Peyer's patch (tissue), 4 donors: ENCODE measurements at regions not wholly inside any gene's neighbourhood (a gene's known extent, or its start where the extent isn't known, plus 50 kb on each side); places are given as distances from the start of the nearest gene placed in this dataset.

Experiments used
- POLR2A ChIP-seq, 2 donors: fragments of 450-650 bp; IDR thresholded peaks; one replicate each; pipeline ENCODE4 v1.5.1; 2017; ENCODE audit warnings: antibody characterized with exemption in 2 of 2, mild to moderate bottlenecking in 2 of 2, moderate library complexity in 2 of 2
- TF ChIP-seq, protein P1 (sequence below), 6 experiments: fragments of 450-650 bp in 4 of 6; fragments of 200-600 bp in 2 of 6; sonication (generic) in 1 of 6; IDR thresholded peaks; one replicate each; pipeline ENCODE4 v1.5.1; 2017 to 2019; ENCODE audit warnings: antibody characterized with exemption in 6 of 6, mild to moderate bottlenecking in 3 of 6, moderate library complexity in 1 of 6

DNA sequence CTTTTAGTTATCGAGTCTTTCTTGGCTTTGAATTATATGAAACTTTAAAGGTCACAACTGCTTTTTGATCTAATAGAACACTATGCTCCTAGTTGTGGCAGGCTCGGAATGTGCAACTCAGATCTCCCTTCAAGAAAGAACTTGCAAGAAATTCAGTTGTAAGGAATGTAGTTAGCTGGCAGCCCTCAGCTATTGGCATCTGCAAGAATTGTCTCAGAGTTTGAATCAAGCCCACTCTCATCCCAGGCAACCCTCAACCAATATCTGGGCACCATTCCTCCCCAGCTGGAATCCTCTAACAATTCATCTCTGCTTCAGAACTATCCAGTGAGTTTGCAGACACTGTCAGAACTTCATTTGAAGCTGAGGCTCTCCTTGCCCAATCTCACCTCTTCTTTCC is 447.2 kb downstream of the KIF2B start:
- TF ChIP-seq POLR2A (IDR thresholded peaks at IDR 0.05): no peak
- TF ChIP-seq, protein P1, sequence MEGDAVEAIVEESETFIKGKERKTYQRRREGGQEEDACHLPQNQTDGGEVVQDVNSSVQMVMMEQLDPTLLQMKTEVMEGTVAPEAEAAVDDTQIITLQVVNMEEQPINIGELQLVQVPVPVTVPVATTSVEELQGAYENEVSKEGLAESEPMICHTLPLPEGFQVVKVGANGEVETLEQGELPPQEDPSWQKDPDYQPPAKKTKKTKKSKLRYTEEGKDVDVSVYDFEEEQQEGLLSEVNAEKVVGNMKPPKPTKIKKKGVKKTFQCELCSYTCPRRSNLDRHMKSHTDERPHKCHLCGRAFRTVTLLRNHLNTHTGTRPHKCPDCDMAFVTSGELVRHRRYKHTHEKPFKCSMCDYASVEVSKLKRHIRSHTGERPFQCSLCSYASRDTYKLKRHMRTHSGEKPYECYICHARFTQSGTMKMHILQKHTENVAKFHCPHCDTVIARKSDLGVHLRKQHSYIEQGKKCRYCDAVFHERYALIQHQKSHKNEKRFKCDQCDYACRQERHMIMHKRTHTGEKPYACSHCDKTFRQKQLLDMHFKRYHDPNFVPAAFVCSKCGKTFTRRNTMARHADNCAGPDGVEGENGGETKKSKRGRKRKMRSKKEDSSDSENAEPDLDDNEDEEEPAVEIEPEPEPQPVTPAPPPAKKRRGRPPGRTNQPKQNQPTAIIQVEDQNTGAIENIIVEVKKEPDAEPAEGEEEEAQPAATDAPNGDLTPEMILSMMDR (IDR thresholded peaks at IDR 0.05): no peak
